ENCODE measurements at regions not wholly inside any gene's neighbourhood (a gene's known extent, or its start where the extent isn't known, plus 50 kb on each side); places are given as distances from the start of the nearest gene placed in this dataset.

GRCh38 chr13:58721273-58721672 lies 1089.7 kb downstream of the PCDH17 start:
- Histone ChIP-seq H2AFZ (ENCODE audit: low read length) (no peak overlapping the region), H3K9me3 (ENCODE audit: control insufficient read depth, low read depth, low read length) (no peaks in the 10 kb centered on the region), H3K56ac (ENCODE audit: insufficient read length, low read depth, low read length) (no peak overlapping the region), H3K18ac (ENCODE audit: insufficient read length, low read depth, low read length) (no peak overlapping the region), H3K4me1 (ENCODE audit: insufficient read depth, low read length) (no peaks in the 10 kb centered on the region), H4K20me1 (ENCODE audit: control insufficient read depth, insufficient read depth, insufficient read length) (no peaks in the 10 kb centered on the region), H4K5ac (ENCODE audit: insufficient read length, low read depth, low read length) (no peak overlapping the region), H2BK120ac (ENCODE audit: low read depth, low read length, poor library complexity, severe bottlenecking) (no peak overlapping the region), H3K79me2 (ENCODE audit: insufficient read depth, low read length) (no peaks in the 10 kb centered on the region), H3K27ac (ENCODE audit: insufficient read length, low read depth, low read length) (no peak overlapping the region), H3K9ac (ENCODE audit: extremely low read depth, insufficient read length, low read length) (no peak overlapping the region), H3K79me1 (ENCODE audit: insufficient read depth, low read depth, low read length, poor library complexity, severe bottlenecking) (no peaks in the 10 kb centered on the region), H2BK15ac (ENCODE audit: low read depth, low read length) (no peak overlapping the region), H3K23ac (ENCODE audit: insufficient read length, low read depth, low read length) (no peak overlapping the region), H2BK20ac (ENCODE audit: low read depth, low read length, poor library complexity, severe bottlenecking) (no peak overlapping the region), H2BK12ac (ENCODE audit: insufficient read length, low read depth, low read length) (no peak overlapping the region), H3T11ph (ENCODE audit: low read length) (no peak overlapping the region), H3K4ac (ENCODE audit: low read depth, low read length) (no peak overlapping the region), H3K27me3 (ENCODE audit: insufficient read depth, low read length) (no peaks in the 10 kb centered on the region), H4K91ac (ENCODE audit: insufficient read length, low read depth, low read length) (no peak overlapping the region), H4K8ac (replicated peaks; ENCODE audit: insufficient read length, low read depth, low read length) (no peak overlapping the region), H3K14ac (ENCODE audit: insufficient read depth, low read length) (no peak overlapping the region), H3K23me2 (ENCODE audit: insufficient read length, low read depth, low read length, poor library complexity, severe bottlenecking) (no peaks in the 10 kb centered on the region), H3K4me2 (ENCODE audit: insufficient read depth, insufficient read length, low read length) (no peak overlapping the region), H2BK5ac (ENCODE audit: insufficient read length, low read length) (no peak overlapping the region), H2AK5ac (ENCODE audit: insufficient read length, low read length) (no peak overlapping the region)
- Mint-ChIP-seq H3K9me3 (no peaks in the 10 kb centered on the region), H3K4me1 (0 out of 4 replicates have a peak, but pooled peaks cover 0 to 5% of the 10 kb centered on the region in 2 experiments), H3K4me3 (no peak overlapping the region), H3K27ac (no peak overlapping the region), H3K27me3 (ENCODE audit: low read depth) (no peaks in the 10 kb centered on the region), H3K36me3 (ENCODE audit: insufficient read depth in 1 of 3, low read depth in 3 of 3) (no peaks in the 10 kb centered on the region)
- no peak for DNase-seq
- TF ChIP-seq CTCF (conservative IDR thresholded peaks at IDR 0.05): no peak
- WGBS (ENCODE audit: extremely low coverage, insufficient read length, low lambda C conversion rate): no CpG with 5 or more reads among the region's 1 CpG
